ENCODE measurements at regions not wholly inside any gene's neighbourhood (a gene's known extent, or its start where the extent isn't known, plus 50 kb on each side); places are given as distances from the start of the nearest gene placed in this dataset.

DNA sequence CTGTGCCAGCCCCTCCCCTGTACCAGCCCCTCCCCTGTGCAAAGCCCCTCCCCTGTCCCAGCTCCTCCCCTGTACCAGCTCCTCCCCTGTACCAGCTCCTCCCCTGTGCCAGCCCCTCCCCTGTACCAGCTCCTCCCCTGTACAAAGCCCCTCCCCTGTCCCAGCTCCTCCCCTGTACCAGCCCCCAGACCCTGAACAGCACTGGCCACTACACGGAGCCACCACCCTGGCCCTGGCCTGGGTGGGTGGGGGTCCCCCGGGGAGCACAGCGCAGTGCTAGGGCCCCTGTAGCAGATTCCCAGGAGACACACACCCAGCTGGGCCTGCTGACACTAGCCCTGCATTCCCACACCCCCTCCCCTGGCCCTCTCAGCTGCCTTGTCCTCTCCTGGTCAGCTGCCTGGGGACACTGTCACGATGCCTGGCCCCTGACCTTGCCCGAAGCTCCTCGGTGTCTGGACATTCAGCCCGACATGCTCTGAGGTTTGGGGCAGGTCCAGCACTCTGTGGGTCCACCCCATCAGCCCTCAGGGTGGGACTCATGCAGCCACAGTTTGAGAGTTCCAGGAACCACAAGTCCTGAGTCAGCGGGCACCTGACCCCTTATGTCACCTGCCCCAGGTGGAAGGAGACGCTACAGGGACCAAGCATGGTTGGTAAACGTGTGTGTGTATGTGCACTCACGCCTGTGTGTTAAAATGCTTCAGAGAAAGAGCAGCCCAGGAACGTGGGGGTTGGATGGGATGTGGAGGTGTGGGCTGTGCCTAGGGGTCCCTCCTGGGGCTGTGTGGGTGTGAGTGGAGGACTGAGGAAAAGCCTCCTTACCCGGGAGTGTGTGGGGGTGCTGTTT lies 114.2 kb downstream of the METRNL start:
- peaks cover 0 to 10% of the 10 kb centered on the region in 2 experiments; a peak in 1 of 4 replicates for H3K4me1 ChIP-seq (ENCODE audit: control insufficient read depth in 1 of 2, insufficient read depth in 2 of 2, low read length in 2 of 2)
- no peak overlapping the region for H3K27ac ChIP-seq (ENCODE audit: low read depth, low read length)
- H2AFZ ChIP-seq (ENCODE audit: low read depth, low read length, poor library complexity, severe bottlenecking) = no peak overlapping the region
- H3K27me3 ChIP-seq (ENCODE audit: insufficient read depth, low read length) = 0 out of 2 replicates have a peak, but pooled peaks cover under 1% of the 10 kb centered on the region
- RAD21 ChIA-PET (ENCODE audit: low non-redundant PET in 1 of 2, low total read pairs in 2 of 2, uncharacterized antibody in 2 of 2, unreplicated experiment in 2 of 2) = no interaction called here
- H3K79me2 ChIP-seq (ENCODE audit: insufficient read depth, low read length) = no peaks in the 10 kb centered on the region
- no TSS peak for BruUV-seq (replicated peaks)
- no peak for DNase-seq (ENCODE audit: low read depth, low spot score)
- H3K4me3 ChIP-seq (replicated peaks in 1 of 2; ENCODE audit: low read depth in 1 of 2, low read length in 2 of 2) = no peak overlapping the region
- no peaks in the 10 kb centered on the region for H3K36me3 ChIP-seq (ENCODE audit: control insufficient read depth in 1 of 2, insufficient read depth in 2 of 2, low read length in 2 of 2)
- CTCF ChIA-PET = no interaction called here
- H3K4me2 ChIP-seq (ENCODE audit: low read length) = no peak overlapping the region
- intact Hi-C loops (cut with micrococcal nuclease) = no loop called here
- H4K20me1 ChIP-seq (ENCODE audit: insufficient read depth) = no peaks in the 10 kb centered on the region
- POLR2A ChIA-PET = no interaction called here
- no peak overlapping the region for H3K9ac ChIP-seq (ENCODE audit: low read length)
- peaks cover 0 to 5% of the 10 kb centered on the region in 2 experiments; a peak in 1 of 4 replicates for H3K9me3 ChIP-seq (ENCODE audit: control insufficient read depth in 1 of 2, insufficient read depth in 1 of 2, low read depth in 1 of 2, low read length in 2 of 2)
- ATAC-seq = no peak
- TF ChIP-seq SRF (IDR thresholded peaks at IDR 0.05; ENCODE audit: low read depth) = no peak
- TF ChIP-seq, protein P1, sequence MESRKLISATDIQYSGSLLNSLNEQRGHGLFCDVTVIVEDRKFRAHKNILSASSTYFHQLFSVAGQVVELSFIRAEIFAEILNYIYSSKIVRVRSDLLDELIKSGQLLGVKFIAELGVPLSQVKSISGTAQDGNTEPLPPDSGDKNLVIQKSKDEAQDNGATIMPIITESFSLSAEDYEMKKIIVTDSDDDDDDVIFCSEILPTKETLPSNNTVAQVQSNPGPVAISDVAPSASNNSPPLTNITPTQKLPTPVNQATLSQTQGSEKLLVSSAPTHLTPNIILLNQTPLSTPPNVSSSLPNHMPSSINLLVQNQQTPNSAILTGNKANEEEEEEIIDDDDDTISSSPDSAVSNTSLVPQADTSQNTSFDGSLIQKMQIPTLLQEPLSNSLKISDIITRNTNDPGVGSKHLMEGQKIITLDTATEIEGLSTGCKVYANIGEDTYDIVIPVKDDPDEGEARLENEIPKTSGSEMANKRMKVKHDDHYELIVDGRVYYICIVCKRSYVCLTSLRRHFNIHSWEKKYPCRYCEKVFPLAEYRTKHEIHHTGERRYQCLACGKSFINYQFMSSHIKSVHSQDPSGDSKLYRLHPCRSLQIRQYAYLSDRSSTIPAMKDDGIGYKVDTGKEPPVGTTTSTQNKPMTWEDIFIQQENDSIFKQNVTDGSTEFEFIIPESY (IDR thresholded peaks at IDR 0.05; ENCODE audit: extremely low read depth, insufficient replicate concordance, low read length) = no peak
- TF ChIP-seq CEBPB (IDR thresholded peaks at IDR 0.05; ENCODE audit: low read depth) = no peak
- no peaks in the 10 kb centered on the region for H3K9me2 ChIP-seq (ENCODE audit: insufficient read depth)

DNA sequence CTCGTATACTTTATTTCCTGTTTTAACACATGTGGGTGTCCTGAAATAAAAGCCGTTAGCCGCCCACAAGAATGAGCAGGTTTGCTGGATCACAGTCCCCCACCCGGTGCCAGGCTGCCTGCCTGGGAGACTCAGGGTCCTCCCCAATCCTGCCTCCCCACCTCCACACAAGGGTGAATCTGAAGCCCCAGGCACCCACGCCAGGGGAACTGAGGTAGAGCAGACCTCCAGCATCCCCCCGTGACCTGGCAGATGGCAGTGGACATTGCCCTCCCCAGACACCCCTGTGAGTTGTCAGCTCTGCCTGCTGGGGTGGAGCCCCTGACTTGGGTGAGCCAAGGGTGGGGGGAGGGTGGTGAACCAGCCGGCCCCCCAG lies 114.8 kb downstream of the METRNL start:
- ATAC-seq = no peak
- no peak overlapping the region for H3K9ac ChIP-seq (ENCODE audit: low read length)
- H3K9me3 ChIP-seq (ENCODE audit: control insufficient read depth in 1 of 2, insufficient read depth in 1 of 2, low read depth in 1 of 2, low read length in 2 of 2) = peaks cover 0 to 5% of the 10 kb centered on the region in 2 experiments; a peak in 1 of 4 replicates
- intact Hi-C loops (cut with micrococcal nuclease) = no loop called here
- no peaks in the 10 kb centered on the region for H4K20me1 ChIP-seq (ENCODE audit: insufficient read depth)
- H2AFZ ChIP-seq (ENCODE audit: low read depth, low read length, poor library complexity, severe bottlenecking) = no peak overlapping the region
- H3K9me2 ChIP-seq (ENCODE audit: insufficient read depth) = no peaks in the 10 kb centered on the region
- H3K36me3 ChIP-seq (ENCODE audit: control insufficient read depth in 1 of 2, insufficient read depth in 2 of 2, low read length in 2 of 2) = no peaks in the 10 kb centered on the region
- H3K27ac ChIP-seq (ENCODE audit: low read depth, low read length) = no peak overlapping the region
- BruUV-seq (replicated peaks) = no TSS peak
- no peak overlapping the region for H3K4me2 ChIP-seq (ENCODE audit: low read length)
- no peaks in the 10 kb centered on the region for H3K79me2 ChIP-seq (ENCODE audit: insufficient read depth, low read length)
- ChIA-PET RAD21 (ENCODE audit: low non-redundant PET in 1 of 2, low total read pairs in 2 of 2, uncharacterized antibody in 2 of 2, unreplicated experiment in 2 of 2) (no interaction called here), CTCF (no interaction called here), POLR2A (no interaction called here)
- H3K27me3 ChIP-seq (ENCODE audit: insufficient read depth, low read length) = no peaks in the 10 kb centered on the region
- H3K4me1 ChIP-seq (ENCODE audit: control insufficient read depth in 1 of 2, insufficient read depth in 2 of 2, low read length in 2 of 2) = peaks cover 0 to 10% of the 10 kb centered on the region in 2 experiments; a peak in 1 of 4 replicates
- no peak overlapping the region for H3K4me3 ChIP-seq (replicated peaks in 1 of 2; ENCODE audit: low read depth in 1 of 2, low read length in 2 of 2)
- no peak for DNase-seq (ENCODE audit: low read depth, low spot score)
- TF ChIP-seq JUND (IDR thresholded peaks at IDR 0.05) = no peak
- TF ChIP-seq, protein P2, sequence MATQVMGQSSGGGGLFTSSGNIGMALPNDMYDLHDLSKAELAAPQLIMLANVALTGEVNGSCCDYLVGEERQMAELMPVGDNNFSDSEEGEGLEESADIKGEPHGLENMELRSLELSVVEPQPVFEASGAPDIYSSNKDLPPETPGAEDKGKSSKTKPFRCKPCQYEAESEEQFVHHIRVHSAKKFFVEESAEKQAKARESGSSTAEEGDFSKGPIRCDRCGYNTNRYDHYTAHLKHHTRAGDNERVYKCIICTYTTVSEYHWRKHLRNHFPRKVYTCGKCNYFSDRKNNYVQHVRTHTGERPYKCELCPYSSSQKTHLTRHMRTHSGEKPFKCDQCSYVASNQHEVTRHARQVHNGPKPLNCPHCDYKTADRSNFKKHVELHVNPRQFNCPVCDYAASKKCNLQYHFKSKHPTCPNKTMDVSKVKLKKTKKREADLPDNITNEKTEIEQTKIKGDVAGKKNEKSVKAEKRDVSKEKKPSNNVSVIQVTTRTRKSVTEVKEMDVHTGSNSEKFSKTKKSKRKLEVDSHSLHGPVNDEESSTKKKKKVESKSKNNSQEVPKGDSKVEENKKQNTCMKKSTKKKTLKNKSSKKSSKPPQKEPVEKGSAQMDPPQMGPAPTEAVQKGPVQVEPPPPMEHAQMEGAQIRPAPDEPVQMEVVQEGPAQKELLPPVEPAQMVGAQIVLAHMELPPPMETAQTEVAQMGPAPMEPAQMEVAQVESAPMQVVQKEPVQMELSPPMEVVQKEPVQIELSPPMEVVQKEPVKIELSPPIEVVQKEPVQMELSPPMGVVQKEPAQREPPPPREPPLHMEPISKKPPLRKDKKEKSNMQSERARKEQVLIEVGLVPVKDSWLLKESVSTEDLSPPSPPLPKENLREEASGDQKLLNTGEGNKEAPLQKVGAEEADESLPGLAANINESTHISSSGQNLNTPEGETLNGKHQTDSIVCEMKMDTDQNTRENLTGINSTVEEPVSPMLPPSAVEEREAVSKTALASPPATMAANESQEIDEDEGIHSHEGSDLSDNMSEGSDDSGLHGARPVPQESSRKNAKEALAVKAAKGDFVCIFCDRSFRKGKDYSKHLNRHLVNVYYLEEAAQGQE (IDR thresholded peaks at IDR 0.05; ENCODE audit: low read depth) = no peak
- no peak for TF ChIP-seq ZNF274 (IDR thresholded peaks at IDR 0.05; ENCODE audit: low read depth, low read length)
- no peak for TF ChIP-seq CBX3 (IDR thresholded peaks at IDR 0.05; ENCODE audit: low read depth)
- TF ChIP-seq CEBPB (IDR thresholded peaks at IDR 0.05; ENCODE audit: low read depth) = no peak
- TF ChIP-seq SIN3A (IDR thresholded peaks at IDR 0.05; ENCODE audit: low read depth) = no peak
- TF ChIP-seq EZH2phosphoT487 (IDR thresholded peaks at IDR 0.05; ENCODE audit: borderline replicate concordance) = no peak
- TF ChIP-seq YY1 (IDR thresholded peaks at IDR 0.05; ENCODE audit: extremely low read depth, insufficient replicate concordance, low read depth, low read length) = no peak
- TF ChIP-seq POLR2A (IDR thresholded peaks at IDR 0.05; ENCODE audit: borderline replicate concordance, extremely low read depth, insufficient read depth, insufficient read length) = no peak
- TF ChIP-seq, protein P1 (IDR thresholded peaks at IDR 0.05; ENCODE audit: extremely low read depth, insufficient replicate concordance, low read length) = no peak
